OCI-LY7 (cell line): ENCODE measurements at regions not wholly inside any gene's neighbourhood (a gene's known extent, or its start where the extent isn't known, plus 50 kb on each side); places are given as distances from the start of the nearest gene placed in this dataset.
"Not testable (repeated sequence)": the region's sequence is repeated elsewhere in the genome, so short reads cannot be mapped to it uniquely, and the experiment has no call there.

ENCODE experiments used
- BruUV-seq: library from RNA; stranded (reverse); fragments of 400-500 nt; replicated peaks from 2 replicates; lab custom pipeline; 2021; lab: Mats Ljungman, UMichigan
- CTCF ChIA-PET: fragments of 300-600 bp; sonication (Branson Sonifier 250); formaldehyde crosslinking; loops from one replicate; lab custom pipeline; 2022; ENCODE audit warnings: antibody characterized with exemption; ENCODE audit not compliant: unreplicated experiment; lab: Charles Lee
- POLR2A ChIA-PET: fragments of 300-600 bp; sonication (Branson Sonifier 250); formaldehyde crosslinking; loops from one replicate; lab custom pipeline; 2022; ENCODE audit warnings: antibody characterized with exemption; lab: Charles Lee
- DNase-seq: peaks from one replicate; pipeline ENCODE4 v3.0.0-alpha.2; 2015; ENCODE audit warnings: low spot score
- H2AFZ ChIP-seq: fragments of 200-600 bp; sonication (generic), shearing (Covaris generic); 2 replicates; pipeline ENCODE4 v1.6.1; 2014; ENCODE audit warnings: mild to moderate bottlenecking, antibody characterized with exemption, low read length, moderate library complexity
- H3K27ac ChIP-seq: fragments of 200-600 bp; sonication (generic); 2 replicates; pipeline ENCODE4 v1.5.1; 2014; ENCODE audit warnings: mixed run types, low read depth, mild to moderate bottlenecking, moderate library complexity, low read length, inconsistent platforms; ENCODE audit not compliant: poor library complexity, severe bottlenecking
- H3K36me3 ChIP-seq: fragments of 200-600 bp; sonication (generic); 2 replicates; pipeline ENCODE4 v1.6.1; 2014; ENCODE audit warnings: mild to moderate bottlenecking, antibody characterized with exemption, low read length, moderate library complexity, mixed read lengths; ENCODE audit not compliant: insufficient read depth
- H3K4me1 ChIP-seq: fragments of 200-600 bp; sonication (generic); 2 replicates; pipeline ENCODE4 v1.5.1; 2014; ENCODE audit warnings: mild to moderate bottlenecking, low read length; ENCODE audit not compliant: insufficient read depth, poor library complexity, severe bottlenecking
- H3K4me2 ChIP-seq: fragments of 200-600 bp; sonication (generic); 2 replicates; pipeline ENCODE4 v1.6.1; 2014; ENCODE audit warnings: mild to moderate bottlenecking, low read length
- H3K4me3 ChIP-seq: fragments of 200-600 bp; sonication (generic); 2 replicates; pipeline ENCODE4 v1.5.1; 2014; ENCODE audit warnings: mild to moderate bottlenecking, low read depth, low read length; ENCODE audit not compliant: poor library complexity, severe bottlenecking
- H3K79me2 ChIP-seq: fragments of 200-600 bp; sonication (generic); 2 replicates; pipeline ENCODE4 v1.6.1; 2016; ENCODE audit warnings: low read depth, mild to moderate bottlenecking, low read length, moderate library complexity, mixed read lengths; ENCODE audit not compliant: insufficient read depth
- H3K9me2 ChIP-seq: fragments of 200-600 bp; sonication (generic); 2 replicates; pipeline ENCODE4 v1.6.1; 2016; ENCODE audit warnings: mild to moderate bottlenecking, low read length, mixed read lengths; ENCODE audit not compliant: insufficient read depth
- H3K9me3 ChIP-seq: fragments of 200-600 bp; sonication (generic); 2 replicates; pipeline ENCODE4 v1.6.1; 2014; ENCODE audit warnings: mild to moderate bottlenecking, mixed run types, low read length, mixed read lengths
- H4K20me1 ChIP-seq: fragments of 200-600 bp; sonication (generic); 2 replicates; pipeline ENCODE4 v1.6.1; 2014; ENCODE audit warnings: mild to moderate bottlenecking, antibody characterized with exemption, low read length, moderate library complexity, mixed read lengths; ENCODE audit not compliant: insufficient read depth
- CTCF ChIP-seq: fragments of 200-600 bp; sonication (generic); conservative IDR thresholded peaks from 2 replicates; pipeline ENCODE4 v1.5.1; 2014; ENCODE audit warnings: mild to moderate bottlenecking, antibody characterized with exemption, low read length, moderate library complexity, mixed read lengths
- EZH2phosphoT487 ChIP-seq: fragments of 200-600 bp; sonication (generic); IDR thresholded peaks from 2 replicates; pipeline ENCODE4 v1.6.1; 2018; ENCODE audit warnings: low read depth, borderline replicate concordance, mild to moderate bottlenecking, mixed run types, antibody characterized with exemption, low read length, moderate library complexity, mixed read lengths
- intact Hi-C: fragments of 100-400 bp; cut with micrococcal nuclease; formaldehyde crosslinking; loops from one replicate; pipeline ENCODE4 v1.10.0; 2022; ENCODE audit not compliant: unreplicated experiment

GRCh38 chrX:13380211-13380610 is 60.4 kb upstream of the ATXN3L start:
- CTCF ChIA-PET = no interaction called here
- no peaks in the 10 kb centered on the region for H3K9me3 ChIP-seq
- no peaks in the 10 kb centered on the region for H3K79me2 ChIP-seq
- intact Hi-C loops = no loop called here
- no peak overlapping the region for H2AFZ ChIP-seq
- TF ChIP-seq CTCF (no peak), EZH2phosphoT487 (no peak)
- POLR2A ChIA-PET = no interaction called here
- H4K20me1 ChIP-seq = no peaks in the 10 kb centered on the region
- BruUV-seq = no TSS peak
- no peak overlapping the region for H3K4me3 ChIP-seq
- no peak overlapping the region for H3K4me2 ChIP-seq
- H3K27ac ChIP-seq = no peak overlapping the region
- H3K4me1 ChIP-seq = no peaks in the 10 kb centered on the region
- H3K36me3 ChIP-seq = no peaks in the 10 kb centered on the region
- H3K9me2 ChIP-seq = no peaks in the 10 kb centered on the region
- DNase-seq = no peak

GRCh38 chrX:13378562-13379518 is 59.0 kb upstream of the ATXN3L start:
- peak; percentile 5 for DNase-seq

GRCh38 chrX:13377550-13377934 is 57.7 kb upstream of the ATXN3L start:
- CTCF ChIA-PET = no interaction called here
- Histone ChIP-seq H3K27ac (no peak overlapping the region), H3K4me1 (no peaks in the 10 kb centered on the region), H2AFZ (no peak overlapping the region), H3K4me2 (no peak overlapping the region), H4K20me1 (no peaks in the 10 kb centered on the region), H3K36me3 (no peaks in the 10 kb centered on the region), H3K4me3 (no peak overlapping the region), H3K79me2 (no peaks in the 10 kb centered on the region), H3K9me3 (no peaks in the 10 kb centered on the region), H3K9me2 (no peaks in the 10 kb centered on the region)
- intact Hi-C loops = no loop called here
- POLR2A ChIA-PET = no interaction called here
- no peak for DNase-seq
- no TSS peak for BruUV-seq
- TF ChIP-seq CTCF (no peak), EZH2phosphoT487 (no peak)

More at GRCh38 chrX:13378562-13379518, 59.0 kb upstream of the ATXN3L start:
- H4K20me1 ChIP-seq, H3K4me1 ChIP-seq, H3K4me3 ChIP-seq, BruUV-seq, POLR2A ChIA-PET, intact Hi-C loops, H2AFZ ChIP-seq, H3K36me3 ChIP-seq, H3K9me3 ChIP-seq, H3K4me2 ChIP-seq, H3K9me2 ChIP-seq, H3K27ac ChIP-seq, CTCF ChIA-PET, H3K79me2 ChIP-seq: not testable (repeated sequence)
